B cell (primary cell): ENCODE measurements at regions not wholly inside any gene's neighbourhood (a gene's known extent, or its start where the extent isn't known, plus 50 kb on each side); places are given as distances from the start of the nearest gene placed in this dataset.

Source experiments
- EZH2 ChIP-seq: IDR thresholded peaks from 2 replicates; pipeline ENCODE4 v1.6.1; 2012; ENCODE audit warnings: borderline replicate concordance, low read depth, mild to moderate bottlenecking, moderate library complexity, low read length; ENCODE audit not compliant: insufficient read depth, poor library complexity, severe bottlenecking
- TF ChIP-seq, protein P1 (sequence below): fragments of 200-600 bp; IDR thresholded peaks from one replicate; pipeline ENCODE4 v1.8.0; 2022; ENCODE audit warnings: antibody characterized with exemption, mild to moderate bottlenecking

DNA sequence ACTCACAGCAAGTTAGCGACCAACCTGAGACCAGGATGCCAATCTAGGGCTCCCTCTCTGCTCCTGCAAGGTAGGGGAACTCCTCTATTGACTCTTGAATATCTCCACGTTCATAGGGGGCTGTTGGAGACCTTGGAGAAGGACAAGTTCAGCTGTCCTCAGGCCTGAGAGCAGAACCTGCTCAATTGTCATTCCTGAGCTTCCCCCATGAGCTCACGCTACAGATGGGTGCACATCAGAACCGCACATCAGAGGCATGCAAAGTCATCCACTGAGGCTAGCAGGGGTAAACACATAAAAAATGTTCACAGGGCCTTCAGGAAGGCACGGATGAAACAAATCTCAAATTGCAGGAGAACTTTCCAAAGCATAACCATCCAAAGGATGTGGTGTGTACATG is 168.8 kb upstream of the ZNF507 start:
- TF ChIP-seq, protein P1, sequence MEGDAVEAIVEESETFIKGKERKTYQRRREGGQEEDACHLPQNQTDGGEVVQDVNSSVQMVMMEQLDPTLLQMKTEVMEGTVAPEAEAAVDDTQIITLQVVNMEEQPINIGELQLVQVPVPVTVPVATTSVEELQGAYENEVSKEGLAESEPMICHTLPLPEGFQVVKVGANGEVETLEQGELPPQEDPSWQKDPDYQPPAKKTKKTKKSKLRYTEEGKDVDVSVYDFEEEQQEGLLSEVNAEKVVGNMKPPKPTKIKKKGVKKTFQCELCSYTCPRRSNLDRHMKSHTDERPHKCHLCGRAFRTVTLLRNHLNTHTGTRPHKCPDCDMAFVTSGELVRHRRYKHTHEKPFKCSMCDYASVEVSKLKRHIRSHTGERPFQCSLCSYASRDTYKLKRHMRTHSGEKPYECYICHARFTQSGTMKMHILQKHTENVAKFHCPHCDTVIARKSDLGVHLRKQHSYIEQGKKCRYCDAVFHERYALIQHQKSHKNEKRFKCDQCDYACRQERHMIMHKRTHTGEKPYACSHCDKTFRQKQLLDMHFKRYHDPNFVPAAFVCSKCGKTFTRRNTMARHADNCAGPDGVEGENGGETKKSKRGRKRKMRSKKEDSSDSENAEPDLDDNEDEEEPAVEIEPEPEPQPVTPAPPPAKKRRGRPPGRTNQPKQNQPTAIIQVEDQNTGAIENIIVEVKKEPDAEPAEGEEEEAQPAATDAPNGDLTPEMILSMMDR = no peak
- no peak for TF ChIP-seq EZH2
